Ammon's horn (tissue), 1 donor: ENCODE measurements at regions not wholly inside any gene's neighbourhood (a gene's known extent, or its start where the extent isn't known, plus 50 kb on each side); places are given as distances from the start of the nearest gene placed in this dataset.
"Not testable (repeated sequence)": the region's sequence is repeated elsewhere in the genome, so short reads cannot be mapped to it uniquely, and the experiment has no call there.

Experiments
- DNase-seq: peaks from one replicate; pipeline ENCODE4 v3.0.0-alpha.2; 2016; ENCODE audit warnings: low spot score

GRCh38 chr6:90914312-90914711 lies 327.4 kb upstream of the MAP3K7 start:
- no peak for DNase-seq

GRCh38 chr6:90913266-90913960 lies 326.5 kb upstream of the MAP3K7 start:
- DNase-seq: no peak

- no peak for DNase-seq
Observed at GRCh38 chr6:90911642-90912041, 324.8 kb upstream of the MAP3K7 start.

- no peak for DNase-seq
Observed at GRCh38 chr6:90910893-90911292, 324.0 kb upstream of the MAP3K7 start.

- no peak for DNase-seq
Observed at GRCh38 chr6:90907931-90908655, 321.2 kb upstream of the MAP3K7 start.

- DNase-seq: no peak
Observed at GRCh38 chr6:90905351-90905750, 318.5 kb upstream of the MAP3K7 start.

GRCh38 chr6:90900034-90900433 lies 313.2 kb upstream of the MAP3K7 start:
- no peak for DNase-seq

- DNase-seq: no peak
Observed at GRCh38 chr6:90898763-90899162, 311.9 kb upstream of the MAP3K7 start.

GRCh38 chr6:90896075-90896547 lies 309.2 kb upstream of the MAP3K7 start:
- DNase-seq: no peak

GRCh38 chr6:90895299-90896074 lies 308.6 kb upstream of the MAP3K7 start:
- no peak for DNase-seq

GRCh38 chr6:90894285-90895130 lies 307.6 kb upstream of the MAP3K7 start:
- no peak for DNase-seq

- DNase-seq: no peak
Observed at GRCh38 chr6:90893400-90893799, 306.5 kb upstream of the MAP3K7 start.

- no peak for DNase-seq
Observed at GRCh38 chr6:90892271-90892670, 305.4 kb upstream of the MAP3K7 start.

- DNase-seq: peak; percentile 25
Observed at GRCh38 chr6:90891355-90891754, 304.5 kb upstream of the MAP3K7 start.

- no peak for DNase-seq
Observed at GRCh38 chr6:90890683-90891330, 303.9 kb upstream of the MAP3K7 start.

GRCh38 chr6:90887764-90888163 lies 300.9 kb upstream of the MAP3K7 start:
- no peak for DNase-seq

- DNase-seq: peak; percentile 49
Observed at GRCh38 chr6:90885611-90886056, 298.8 kb upstream of the MAP3K7 start.

GRCh38 chr6:90885137-90885536 lies 298.3 kb upstream of the MAP3K7 start:
- not testable (repeated sequence) for DNase-seq

- no peak for DNase-seq
Observed at GRCh38 chr6:90877616-90878015, 290.7 kb upstream of the MAP3K7 start.

GRCh38 chr6:90874931-90875330 lies 288.1 kb upstream of the MAP3K7 start:
- DNase-seq: no peak

- no peak for DNase-seq
Observed at GRCh38 chr6:90872981-90873380, 286.1 kb upstream of the MAP3K7 start.
